Mesenchymal stem cell (in vitro differentiated cells and primary cell): ENCODE measurements at regions not wholly inside any gene's neighbourhood (a gene's known extent, or its start where the extent isn't known, plus 50 kb on each side); places are given as distances from the start of the nearest gene placed in this dataset.

Source experiments
- DNase-seq: peaks from one replicate; pipeline ENCODE4 v3.0.0-alpha.2; 2013
- H2AFZ ChIP-seq: one replicate; pipeline ENCODE4 v1.6.1; 2013; ENCODE audit warnings: low read depth, mild to moderate bottlenecking, control low read depth, inconsistent platforms, low read length, moderate library complexity
- H2AK5ac ChIP-seq: 2 replicates; pipeline ENCODE4 v1.6.1; 2013; ENCODE audit warnings: low read length, moderate library complexity, mild to moderate bottlenecking, inconsistent platforms; ENCODE audit not compliant: severe bottlenecking
- H2BK120ac ChIP-seq: one replicate; pipeline ENCODE4 v1.6.1; 2013; ENCODE audit warnings: low read depth, mild to moderate bottlenecking, inconsistent platforms, low read length, moderate library complexity
- H2BK12ac ChIP-seq, 2 experiments: one replicate each; pipeline ENCODE4 v1.6.1; 2013; ENCODE audit warnings: inconsistent platforms in 2 of 2, low read length in 2 of 2, mild to moderate bottlenecking in 2 of 2, moderate library complexity in 2 of 2, control low read depth in 1 of 2
- H2BK15ac ChIP-seq: one replicate; pipeline ENCODE4 v1.6.1; 2013; ENCODE audit warnings: mild to moderate bottlenecking, low read depth, inconsistent platforms; ENCODE audit not compliant: poor library complexity, severe bottlenecking
- H2BK5ac ChIP-seq: 2 replicates; pipeline ENCODE4 v1.6.1; 2013; ENCODE audit warnings: low read depth, mild to moderate bottlenecking, low read length, control low read depth, inconsistent platforms; ENCODE audit not compliant: poor library complexity, severe bottlenecking
- H3K14ac ChIP-seq, 2 experiments: one replicate each; pipeline ENCODE4 v1.6.1; 2013; ENCODE audit warnings: inconsistent platforms in 2 of 2, low read length in 2 of 2, control low read depth in 1 of 2, mild to moderate bottlenecking in 1 of 2, moderate library complexity in 1 of 2
- H3K18ac ChIP-seq, 2 experiments: one replicate each; pipeline ENCODE4 v1.6.1; 2013; ENCODE audit warnings: inconsistent platforms in 2 of 2, low read length in 2 of 2, control low read depth in 1 of 2, low read depth in 1 of 2, mild to moderate bottlenecking in 1 of 2
- H3K23ac ChIP-seq, 2 experiments: one replicate each; pipeline ENCODE4 v1.6.1; 2013; ENCODE audit warnings: inconsistent platforms in 2 of 2, low read length in 2 of 2, mild to moderate bottlenecking in 2 of 2, moderate library complexity in 2 of 2, control low read depth in 1 of 2
- H3K27ac ChIP-seq: 2 replicates; pipeline ENCODE4 v1.5.1; 2013; ENCODE audit warnings: mild to moderate bottlenecking, moderate library complexity, low read length, control low read depth, inconsistent platforms; ENCODE audit not compliant: poor library complexity, severe bottlenecking
- H3K27me3 ChIP-seq, 2 experiments: 2 replicates each; pipeline versions ENCODE4 v1.6.1 to v1.7.0; 2013; ENCODE audit warnings: low read length in 2 of 2, mild to moderate bottlenecking in 2 of 2, moderate library complexity in 2 of 2, control low read depth in 1 of 2, inconsistent platforms in 1 of 2; ENCODE audit not compliant: control insufficient read depth in 1 of 2, insufficient read depth in 1 of 2
- H3K36me3 ChIP-seq, 2 experiments: 2 replicates each; pipeline versions ENCODE4 v1.6.1 to v1.7.0; 2013; ENCODE audit warnings: low read length in 2 of 2, control low read depth in 1 of 2, inconsistent platforms in 1 of 2, low read depth in 1 of 2, mild to moderate bottlenecking in 1 of 2; ENCODE audit not compliant: insufficient read depth in 2 of 2, control insufficient read depth in 1 of 2
- H3K4ac ChIP-seq, 2 experiments: one replicate each; pipeline ENCODE4 v1.6.1; 2013; ENCODE audit warnings: inconsistent platforms in 2 of 2, low read length in 2 of 2, mild to moderate bottlenecking in 2 of 2, moderate library complexity in 2 of 2, control low read depth in 1 of 2, low read depth in 1 of 2
- H3K4me1 ChIP-seq: 2 replicates; pipeline ENCODE4 v1.6.1; 2013; ENCODE audit warnings: low read depth, low read length, control low read depth; ENCODE audit not compliant: control insufficient read depth, insufficient read depth
- H3K4me2 ChIP-seq: 2 replicates; pipeline ENCODE4 v1.6.1; 2013; ENCODE audit warnings: low read length, mild to moderate bottlenecking, inconsistent platforms; ENCODE audit not compliant: poor library complexity, severe bottlenecking
- H3K4me3 ChIP-seq, 2 experiments: 2 replicates each; pipeline versions ENCODE4 v1.5.1 to v1.7.0; 2013; ENCODE audit warnings: low read length in 2 of 2, mild to moderate bottlenecking in 2 of 2, control low read depth in 1 of 2, low read depth in 1 of 2; ENCODE audit not compliant: insufficient read depth in 1 of 2
- H3K79me1 ChIP-seq: replicated peaks from 2 replicates; pipeline ENCODE4 v1.6.1; 2013; ENCODE audit warnings: mild to moderate bottlenecking, control low read depth, low read length, inconsistent platforms; ENCODE audit not compliant: poor library complexity, severe bottlenecking
- H3K9ac ChIP-seq: 2 replicates; pipeline ENCODE4 v1.7.0; 2013; ENCODE audit warnings: mild to moderate bottlenecking, low read length, moderate library complexity
- H3K9me3 ChIP-seq: 2 replicates; pipeline ENCODE4 v1.7.0; 2013; ENCODE audit warnings: mild to moderate bottlenecking, low read length; ENCODE audit not compliant: control insufficient read depth
- H4K8ac ChIP-seq: one replicate; pipeline ENCODE4 v1.6.1; 2013; ENCODE audit warnings: inconsistent platforms, mild to moderate bottlenecking, low read length, moderate library complexity
- H4K91ac ChIP-seq: one replicate; pipeline ENCODE4 v1.6.1; 2013; ENCODE audit warnings: mild to moderate bottlenecking, low read length, inconsistent platforms
- WGBS: methylation state at CpG from one replicate; pipeline ENCODE4 v1.1.7; 2013; ENCODE audit warnings: mixed read lengths; 5-methylcytosine and 5-hydroxymethylcytosine counted together

DNA sequence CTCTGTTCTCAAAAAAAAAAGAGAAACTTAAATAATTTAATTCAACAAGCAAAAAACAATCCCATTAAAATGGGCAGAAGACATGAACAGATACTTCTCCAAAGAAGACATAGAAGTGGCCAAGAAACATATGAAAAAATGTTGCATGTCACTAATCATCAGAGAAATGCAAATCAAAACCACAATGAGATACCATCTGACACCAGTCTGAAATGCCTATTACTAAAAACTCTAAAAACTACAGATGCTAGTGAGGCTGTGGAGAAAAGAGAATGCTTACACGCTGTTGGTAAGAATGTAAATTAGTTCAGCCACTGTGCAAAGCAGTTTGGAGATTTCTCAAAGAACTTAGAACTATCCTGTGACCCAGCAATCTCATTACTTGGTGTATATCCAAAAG lies 382.9 kb downstream of the OTOL1 start:
- Histone ChIP-seq H2AK5ac (no peak overlapping the region), H3K27me3 (no peaks in the 10 kb centered on the region), H4K91ac (no peak overlapping the region), H2BK120ac (no peak overlapping the region), H2BK12ac (no peak overlapping the region), H3K36me3 (no peaks in the 10 kb centered on the region), H3K9ac (no peak overlapping the region), H3K27ac (no peak overlapping the region), H3K4ac (no peak overlapping the region), H3K9me3 (peaks cover 7% of the 10 kb centered on the region), H2BK5ac (no peak overlapping the region), H3K18ac (no peak overlapping the region), H3K23ac (no peak overlapping the region), H4K8ac (no peak overlapping the region), H2AFZ (no peak overlapping the region), H2BK15ac (no peak overlapping the region), H3K4me1 (no peaks in the 10 kb centered on the region), H3K4me3 (no peak overlapping the region), H3K4me2 (no peak overlapping the region), H3K79me1 (no peaks in the 10 kb centered on the region), H3K14ac (no peak overlapping the region)
- no CpG with 5 or more reads among the region's 1 CpG for WGBS
- no peak for DNase-seq

DNA sequence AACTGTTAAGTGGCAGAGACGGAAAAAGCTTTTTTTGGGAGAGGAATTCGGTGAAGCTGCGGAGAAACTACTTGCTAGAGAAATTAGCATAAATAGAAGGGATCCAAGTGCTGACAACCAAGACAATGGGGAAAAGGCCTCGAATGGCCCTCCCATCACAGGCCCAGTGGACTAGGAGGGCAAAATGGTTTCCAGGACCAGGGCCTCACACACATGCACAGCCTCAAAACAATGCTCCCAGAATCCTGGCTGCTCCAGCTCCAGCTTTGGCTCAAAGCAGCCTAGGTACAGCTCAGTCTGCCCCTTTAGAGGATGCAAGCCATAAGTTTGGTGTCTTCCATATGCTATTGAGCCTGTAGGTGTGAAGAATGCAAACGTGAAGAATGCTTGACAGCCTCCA lies 388.2 kb downstream of the OTOL1 start:
- Histone ChIP-seq H3K14ac (no peak overlapping the region), H3K79me1 (no peaks in the 10 kb centered on the region), H3K4ac (no peak overlapping the region), H3K4me3 (no peak overlapping the region), H3K4me1 (no peaks in the 10 kb centered on the region), H2BK15ac (no peak overlapping the region), H3K9ac (no peak overlapping the region), H3K36me3 (no peaks in the 10 kb centered on the region), H2AK5ac (no peak overlapping the region), H2BK5ac (no peak overlapping the region), H2BK120ac (no peak overlapping the region), H3K27me3 (no peaks in the 10 kb centered on the region), H4K91ac (no peak overlapping the region), H3K18ac (no peak overlapping the region), H2BK12ac (no peak overlapping the region), H3K9me3 (peaks cover 4% of the 10 kb centered on the region), H2AFZ (no peak overlapping the region), H3K4me2 (no peak overlapping the region), H4K8ac (no peak overlapping the region), H3K23ac (no peak overlapping the region), H3K27ac (no peak overlapping the region)
- 87% methylated on average over 5 of the region's 5 CpGs for WGBS
- no peak for DNase-seq

DNA sequence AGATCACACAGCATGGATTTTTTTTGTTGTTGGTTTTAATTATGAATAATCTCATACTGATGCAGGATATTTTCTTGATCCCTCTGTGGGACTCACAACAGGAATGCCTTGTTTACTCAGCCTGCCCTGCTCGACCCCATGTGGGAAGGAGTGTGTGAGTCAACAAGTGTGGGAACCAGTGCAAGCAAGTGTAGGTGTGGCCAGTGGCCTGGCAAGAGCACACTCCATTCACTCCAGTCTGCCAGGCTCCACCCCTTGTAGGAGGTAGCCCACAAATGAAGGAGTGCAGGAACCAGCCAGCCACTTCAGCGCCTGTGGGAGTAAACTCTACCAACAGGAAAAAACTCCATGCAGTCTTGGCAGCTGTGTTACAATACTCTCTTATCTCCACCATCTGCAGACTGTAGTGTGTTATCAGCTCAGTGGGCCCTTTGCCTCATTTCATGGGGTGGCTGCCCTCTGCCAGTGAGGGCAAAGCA lies 393.6 kb downstream of the OTOL1 start:
- Histone ChIP-seq H3K4ac (no peak overlapping the region), H3K4me2 (no peak overlapping the region), H3K4me3 (peak overlapping the region in 1 of 2 experiments; percentile 10), H3K18ac (peak overlapping the region in 1 of 2 experiments; percentile 50), H3K23ac (no peak overlapping the region), H3K79me1 (no peaks in the 10 kb centered on the region), H3K27ac (no peak overlapping the region), H3K36me3 (no peaks in the 10 kb centered on the region), H3K27me3 (no peaks in the 10 kb centered on the region), H2BK5ac (no peak overlapping the region), H2AFZ (no peak overlapping the region), H2BK120ac (no peak overlapping the region), H3K14ac (peak overlapping the region in 1 of 2 experiments; percentile 30), H3K9ac (no peak overlapping the region), H3K4me1 (peaks cover 5% of the 10 kb centered on the region), H2AK5ac (no peak overlapping the region), H4K91ac (no peak overlapping the region), H4K8ac (no peak overlapping the region), H3K9me3 (peaks cover 9% of the 10 kb centered on the region), H2BK12ac (peak overlapping the region in 1 of 2 experiments; percentile 66), H2BK15ac (no peak overlapping the region)
- DNase-seq, result peak; percentile 94
- WGBS, result 24% methylated on average over 2 of the region's 2 CpGs

DNA sequence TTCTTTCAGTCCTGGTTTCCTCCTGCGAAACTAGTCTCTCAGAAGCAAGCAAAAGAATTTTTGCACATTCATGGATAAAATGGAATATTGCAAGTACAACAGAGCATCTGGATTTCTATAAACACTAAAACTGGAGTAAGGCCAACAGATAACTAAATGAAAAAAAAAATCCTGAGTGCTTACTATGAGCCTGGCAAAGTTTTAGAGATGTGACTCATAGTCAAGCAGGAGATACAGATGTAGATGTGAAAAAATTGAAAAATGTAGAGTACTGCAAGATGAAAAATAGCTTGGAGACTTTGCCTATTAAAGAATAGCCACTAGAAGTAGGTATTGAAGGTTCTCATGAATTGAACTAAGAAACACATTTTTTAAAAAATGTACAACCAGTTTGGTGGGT lies 397.4 kb downstream of the OTOL1 start:
- H2BK5ac ChIP-seq, result no peak overlapping the region
- H3K9me3 ChIP-seq, result peaks cover 9% of the 10 kb centered on the region
- H3K4me3 ChIP-seq, result no peak overlapping the region
- no peaks in the 10 kb centered on the region for H3K36me3 ChIP-seq
- no peak overlapping the region for H2BK12ac ChIP-seq
- H3K79me1 ChIP-seq, result no peaks in the 10 kb centered on the region
- DNase-seq, result peak; percentile 57
- H3K14ac ChIP-seq, result no peak overlapping the region
- H3K4me1 ChIP-seq, result peaks cover 5% of the 10 kb centered on the region
- H3K4ac ChIP-seq, result no peak overlapping the region
- no peak overlapping the region for H2BK120ac ChIP-seq
- H3K23ac ChIP-seq, result no peak overlapping the region
- H3K9ac ChIP-seq, result no peak overlapping the region
- no peak overlapping the region for H4K8ac ChIP-seq
- H3K18ac ChIP-seq, result no peak overlapping the region
- H2AFZ ChIP-seq, result no peak overlapping the region
- no peak overlapping the region for H4K91ac ChIP-seq
- 100% methylated on average over 1 of the region's 1 CpG for WGBS
- no peak overlapping the region for H2AK5ac ChIP-seq
- H3K27ac ChIP-seq, result no peak overlapping the region
- H3K27me3 ChIP-seq, result no peaks in the 10 kb centered on the region
- H2BK15ac ChIP-seq, result no peak overlapping the region
- no peak overlapping the region for H3K4me2 ChIP-seq
